Chondrocyte (in vitro differentiated cells): ENCODE measurements at regions not wholly inside any gene's neighbourhood (a gene's known extent, or its start where the extent isn't known, plus 50 kb on each side); places are given as distances from the start of the nearest gene placed in this dataset.

Experiments used
- DNase-seq: peaks from one replicate; pipeline ENCODE4 v3.0.0; 2021; ENCODE audit warnings: mixed read lengths, low spot score
- H3K27ac Mint-ChIP-seq: one replicate; pipeline ENCODE4 v1.8.0; 2021; ENCODE audit warnings: mild to moderate bottlenecking, moderate library complexity, mixed read lengths; ENCODE audit not compliant: unreplicated experiment
- H3K27me3 Mint-ChIP-seq: 2 replicates; pipeline ENCODE4 v1.8.0; 2021; ENCODE audit warnings: low read depth, mixed read lengths
- H3K36me3 Mint-ChIP-seq: 2 replicates; pipeline ENCODE4 v1.8.0; 2021; ENCODE audit warnings: low read depth, mixed read lengths
- H3K4me1 Mint-ChIP-seq: 2 replicates; pipeline ENCODE4 v1.8.0; 2021; ENCODE audit warnings: low read depth, mild to moderate bottlenecking, mixed read lengths
- H3K4me3 Mint-ChIP-seq: one replicate; pipeline ENCODE4 v1.8.0; 2021; ENCODE audit warnings: mild to moderate bottlenecking, moderate library complexity, mixed read lengths; ENCODE audit not compliant: unreplicated experiment
- H3K9me3 Mint-ChIP-seq: 2 replicates; pipeline ENCODE4 v1.8.0; 2021; ENCODE audit warnings: low read depth, mixed read lengths
- CTCF ChIP-seq: fragments of 200-600 bp; sonication (generic); IDR thresholded peaks from 2 replicates; pipeline ENCODE4 v1.5.0; 2021; ENCODE audit warnings: antibody characterized with exemption, mild to moderate bottlenecking, moderate library complexity

- no peak for TF ChIP-seq CTCF
- DNase-seq = no peak
- no peak overlapping the region for H3K4me3 Mint-ChIP-seq
- no peak overlapping the region for H3K27ac Mint-ChIP-seq
- H3K36me3 Mint-ChIP-seq = no peaks in the 10 kb centered on the region
- H3K27me3 Mint-ChIP-seq = no peaks in the 10 kb centered on the region
- H3K9me3 Mint-ChIP-seq = no peaks in the 10 kb centered on the region
- no peaks in the 10 kb centered on the region for H3K4me1 Mint-ChIP-seq
Observed at GRCh38 chr13:90118467-90119071, 1228.9 kb upstream of the MIR17HG start.

- H3K27me3 Mint-ChIP-seq = no peaks in the 10 kb centered on the region
- no peak for TF ChIP-seq CTCF
- no peaks in the 10 kb centered on the region for H3K4me1 Mint-ChIP-seq
- no peak overlapping the region for H3K4me3 Mint-ChIP-seq
- no peaks in the 10 kb centered on the region for H3K36me3 Mint-ChIP-seq
- no peak for DNase-seq
- no peak overlapping the region for H3K27ac Mint-ChIP-seq
- no peaks in the 10 kb centered on the region for H3K9me3 Mint-ChIP-seq
Observed at GRCh38 chr13:90120026-90120425, 1227.5 kb upstream of the MIR17HG start.

GRCh38 chr13:90121784-90122183, 1225.7 kb upstream of the MIR17HG start:
- no peak for DNase-seq
- TF ChIP-seq CTCF = no peak
- Mint-ChIP-seq H3K27ac (no peak overlapping the region), H3K4me3 (no peak overlapping the region), H3K27me3 (no peaks in the 10 kb centered on the region), H3K4me1 (no peaks in the 10 kb centered on the region), H3K36me3 (no peaks in the 10 kb centered on the region), H3K9me3 (no peaks in the 10 kb centered on the region)

- Mint-ChIP-seq H3K4me3 (no peak overlapping the region), H3K9me3 (no peaks in the 10 kb centered on the region), H3K4me1 (no peaks in the 10 kb centered on the region), H3K36me3 (no peaks in the 10 kb centered on the region), H3K27me3 (no peaks in the 10 kb centered on the region), H3K27ac (no peak overlapping the region)
- TF ChIP-seq CTCF = no peak
- DNase-seq = no peak
Observed at GRCh38 chr13:90122531-90122930, 1225.0 kb upstream of the MIR17HG start.

- H3K36me3 Mint-ChIP-seq = no peaks in the 10 kb centered on the region
- no peak overlapping the region for H3K4me3 Mint-ChIP-seq
- no peaks in the 10 kb centered on the region for H3K4me1 Mint-ChIP-seq
- no peak overlapping the region for H3K27ac Mint-ChIP-seq
- no peak for TF ChIP-seq CTCF
- no peak for DNase-seq
- H3K27me3 Mint-ChIP-seq = no peaks in the 10 kb centered on the region
- H3K9me3 Mint-ChIP-seq = peaks cover 6% of the 10 kb centered on the region
Observed at GRCh38 chr13:90135558-90135957, 1211.9 kb upstream of the MIR17HG start.
